Fibroblast of skin of scalp (primary cell): ENCODE measurements at regions not wholly inside any gene's neighbourhood (a gene's known extent, or its start where the extent isn't known, plus 50 kb on each side); places are given as distances from the start of the nearest gene placed in this dataset.
"Not testable (repeated sequence)": the region's sequence is repeated elsewhere in the genome, so short reads cannot be mapped to it uniquely, and the experiment has no call there.

Experiments
- DNase-seq: peaks from one replicate; pipeline ENCODE4 v3.0.0-alpha.2; 2013

GRCh38 chr5:138647261-138647788 is 72.1 kb upstream of the HSPA9 start:
- no peak for DNase-seq

- DNase-seq, result no peak
Measured at GRCh38 chr5:138646671-138647070, 71.5 kb upstream of the HSPA9 start.

GRCh38 chr5:138645778-138646575 is 70.8 kb upstream of the HSPA9 start:
- no peak for DNase-seq

GRCh38 chr5:138643040-138643791 is 68.0 kb upstream of the HSPA9 start:
- DNase-seq, result no peak

- DNase-seq, result peak; percentile 69
Measured at GRCh38 chr5:138641547-138642298, 66.5 kb upstream of the HSPA9 start.

GRCh38 chr5:138640646-138641254 is 65.5 kb upstream of the HSPA9 start:
- no peak for DNase-seq

GRCh38 chr5:138640138-138640537 is 64.9 kb upstream of the HSPA9 start:
- DNase-seq, result no peak

GRCh38 chr5:138639326-138639725 is 64.1 kb upstream of the HSPA9 start:
- DNase-seq, result no peak

GRCh38 chr5:138637256-138637655 is 62.1 kb upstream of the HSPA9 start:
- no peak for DNase-seq

GRCh38 chr5:138636398-138636944 is 61.3 kb upstream of the HSPA9 start:
- DNase-seq, result no peak

GRCh38 chr5:138635708-138636107 is 60.5 kb upstream of the HSPA9 start:
- DNase-seq, result no peak

GRCh38 chr5:138635265-138635664 is 60.1 kb upstream of the HSPA9 start:
- no peak for DNase-seq

- DNase-seq, result not testable (repeated sequence)
Measured at GRCh38 chr5:138634804-138635203, 59.6 kb upstream of the HSPA9 start.

- DNase-seq, result peak; percentile 88
Measured at GRCh38 chr5:138632900-138633489, 57.8 kb upstream of the HSPA9 start.

- DNase-seq, result no peak
Measured at GRCh38 chr5:138631096-138631928, 56.1 kb upstream of the HSPA9 start.

- no peak for DNase-seq
Measured at GRCh38 chr5:138629392-138629791, 54.2 kb upstream of the HSPA9 start.

- no peak for DNase-seq
Measured at GRCh38 chr5:138626333-138626944, 51.2 kb upstream of the HSPA9 start.

- no peak for DNase-seq
Measured at GRCh38 chr5:138625134-138625533, 49.9 kb upstream of the HSPA9 start.
